Posterior cingulate gyrus (tissue), 11 donors: ENCODE measurements at regions not wholly inside any gene's neighbourhood (a gene's known extent, or its start where the extent isn't known, plus 50 kb on each side); places are given as distances from the start of the nearest gene placed in this dataset.

Source experiments
- DNase-seq, 10 donors: peaks; one replicate each; pipeline versions ENCODE4 v3.0.0 to v3.0.0-alpha.2; 2020 to 2021; ENCODE audit warnings: mixed read lengths in 3 of 10
- intact Hi-C: fragments of 100-400 bp; cut with DNase I; formaldehyde crosslinking; loops from one replicate; pipeline ENCODE4 v1.15.1; 2023

- no peak for DNase-seq
- intact Hi-C loops: no loop called here
Observed at GRCh38 chr9:93814077-93814956, 140.8 kb downstream of the BARX1 start.

GRCh38 chr9:93813221-93814076 is 141.7 kb downstream of the BARX1 start:
- no peak for DNase-seq
- intact Hi-C loops: no loop called here

- intact Hi-C loops: no loop called here
- no peak for DNase-seq
Observed at GRCh38 chr9:93812410-93812668, 142.8 kb downstream of the BARX1 start.

- peak in 2 of 10 donors; percentile 66 to 67 for DNase-seq
- intact Hi-C loops: no loop called here
Observed at GRCh38 chr9:93810028-93810971, 144.9 kb downstream of the BARX1 start.

GRCh38 chr9:93809204-93809940 is 145.8 kb downstream of the BARX1 start:
- DNase-seq: peak in 1 of 10 donors; percentile 42
- intact Hi-C loops: no loop called here

- intact Hi-C loops: no loop called here
- no peak for DNase-seq
Observed at GRCh38 chr9:93808115-93809029, 146.8 kb downstream of the BARX1 start.

GRCh38 chr9:93807166-93808074 is 147.7 kb downstream of the BARX1 start:
- intact Hi-C loops: no loop called here
- DNase-seq: peak in 1 of 10 donors; percentile 65

GRCh38 chr9:93801581-93802284 is 153.4 kb downstream of the BARX1 start:
- intact Hi-C loops: loop anchor here (2.0 kb wide), 1 partner anchor 53 kb away; no protein-coding TSS in a partner anchor
- peak in 1 of 10 donors; percentile 55 for DNase-seq

- intact Hi-C loops: no loop called here
- DNase-seq: peak in 2 of 10 donors; percentile 43 to 72
Observed at GRCh38 chr9:93801120-93801519, 154.0 kb downstream of the BARX1 start.

GRCh38 chr9:93792358-93792757 is 162.8 kb downstream of the BARX1 start:
- no peak for DNase-seq
- intact Hi-C loops: no loop called here

GRCh38 chr9:93786204-93786603 is 169.0 kb downstream of the BARX1 start:
- intact Hi-C loops: no loop called here
- DNase-seq: no peak

GRCh38 chr9:93776873-93777272 is 178.3 kb downstream of the BARX1 start:
- intact Hi-C loops: no loop called here
- DNase-seq: peak in 1 of 10 donors; percentile 80

GRCh38 chr9:93776256-93776655 is 178.9 kb downstream of the BARX1 start:
- intact Hi-C loops: no loop called here
- DNase-seq: no peak

GRCh38 chr9:93774331-93775102 is 180.6 kb downstream of the BARX1 start:
- intact Hi-C loops: no loop called here
- DNase-seq: peak in 1 of 10 donors; percentile 76

- no peak for DNase-seq
- intact Hi-C loops: no loop called here
Observed at GRCh38 chr9:93771276-93771675, 183.9 kb downstream of the BARX1 start.

- intact Hi-C loops: no loop called here
- no peak for DNase-seq
Observed at GRCh38 chr9:93761822-93762221, 185.4 kb downstream of the PHF2 start.
